ENCODE measurements at regions not wholly inside any gene's neighbourhood (a gene's known extent, or its start where the extent isn't known, plus 50 kb on each side); places are given as distances from the start of the nearest gene placed in this dataset.

DNA sequence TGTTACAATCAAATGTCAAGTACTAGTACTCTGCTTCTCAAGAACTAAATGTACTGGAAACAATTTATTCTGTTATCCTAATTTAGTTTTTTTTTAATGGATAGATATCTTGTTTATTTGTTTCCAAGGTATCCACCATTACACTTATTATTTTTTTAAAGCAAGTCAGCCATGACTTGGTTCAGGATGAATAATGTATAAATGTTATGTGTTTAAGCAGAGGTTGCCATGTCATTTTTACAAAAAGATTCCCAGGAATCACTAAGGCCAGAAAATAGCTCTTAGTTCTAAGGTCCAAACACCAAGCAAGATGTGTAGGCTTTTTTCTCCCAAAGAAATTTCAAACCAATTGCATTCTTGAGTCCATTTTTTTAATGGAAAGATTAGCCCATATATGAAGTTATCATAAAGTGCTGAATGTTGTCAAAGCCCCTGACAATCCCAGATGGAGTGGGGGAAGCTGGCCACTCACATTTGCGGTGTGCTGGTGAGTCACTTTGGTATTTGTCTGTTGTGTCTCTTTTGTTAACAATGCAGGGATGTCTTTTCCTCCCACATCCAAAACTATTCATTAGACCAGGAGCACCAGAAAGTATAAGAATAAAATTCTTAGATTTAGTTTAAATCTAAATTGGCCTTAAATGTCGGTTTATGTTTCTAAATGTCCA, 158.9 kb downstream of the COL6A3 start:
- TF ChIP-seq CTCF (IDR thresholded peaks at IDR 0.05), result no peak
- TF ChIP-seq EP300 (IDR thresholded peaks at IDR 0.05), result no peak
- TF ChIP-seq POLR2A (IDR thresholded peaks at IDR 0.05), result no peak
- no peak for TF ChIP-seq POLR2AphosphoS5 (IDR thresholded peaks at IDR 0.05)

Measured in suprapubic skin (tissue), 4 donors.